ENCODE measurements at regions not wholly inside any gene's neighbourhood (a gene's known extent, or its start where the extent isn't known, plus 50 kb on each side); places are given as distances from the start of the nearest gene placed in this dataset.

- TF ChIP-seq ZNF121 (tag by site-specific recombination; IDR thresholded peaks at IDR 0.05): no peak
- TF ChIP-seq CTCF (tag by site-specific recombination; IDR thresholded peaks at IDR 0.05): no peak
- TF ChIP-seq ZNF302 (tag by site-specific recombination; IDR thresholded peaks at IDR 0.05; ENCODE audit: low read depth): no peak
- no peak for TF ChIP-seq YY1 (tag by site-specific recombination; IDR thresholded peaks at IDR 0.05)
- no peak for TF ChIP-seq TCF7L2 (IDR thresholded peaks at IDR 0.05; ENCODE audit: borderline replicate concordance, low read depth, low read length)
- TF ChIP-seq ZNF292 (tag by site-specific recombination; IDR thresholded peaks at IDR 0.05; ENCODE audit: borderline replicate concordance, low read depth): no peak
- TF ChIP-seq ZNF530 (tag by site-specific recombination; IDR thresholded peaks at IDR 0.05; ENCODE audit: low read depth): no peak
- TF ChIP-seq ZNF248 (tag by site-specific recombination; IDR thresholded peaks at IDR 0.05): no peak
- TF ChIP-seq SALL2 (tag by site-specific recombination; IDR thresholded peaks at IDR 0.05; ENCODE audit: borderline replicate concordance): no peak
- TF ChIP-seq ZNF639 (tag by site-specific recombination; IDR thresholded peaks at IDR 0.05): no peak
- no peak for TF ChIP-seq ZNF140 (tag by site-specific recombination; IDR thresholded peaks at IDR 0.05)
- no peak for TF ChIP-seq ZBTB26 (tag by site-specific recombination; optimal IDR thresholded peaks at IDR 0.05)
- no peak for TF ChIP-seq PRDM1 (tag by site-specific recombination; IDR thresholded peaks at IDR 0.05)
- no peak for TF ChIP-seq ZNF416 (tag by site-specific recombination; IDR thresholded peaks at IDR 0.05)
Measured at GRCh38 chr7:110521357-110521911, 569.5 kb upstream of the LRRN3 start.
